ENCODE measurements at regions not wholly inside any gene's neighbourhood (a gene's known extent, or its start where the extent isn't known, plus 50 kb on each side); places are given as distances from the start of the nearest gene placed in this dataset.

DNA sequence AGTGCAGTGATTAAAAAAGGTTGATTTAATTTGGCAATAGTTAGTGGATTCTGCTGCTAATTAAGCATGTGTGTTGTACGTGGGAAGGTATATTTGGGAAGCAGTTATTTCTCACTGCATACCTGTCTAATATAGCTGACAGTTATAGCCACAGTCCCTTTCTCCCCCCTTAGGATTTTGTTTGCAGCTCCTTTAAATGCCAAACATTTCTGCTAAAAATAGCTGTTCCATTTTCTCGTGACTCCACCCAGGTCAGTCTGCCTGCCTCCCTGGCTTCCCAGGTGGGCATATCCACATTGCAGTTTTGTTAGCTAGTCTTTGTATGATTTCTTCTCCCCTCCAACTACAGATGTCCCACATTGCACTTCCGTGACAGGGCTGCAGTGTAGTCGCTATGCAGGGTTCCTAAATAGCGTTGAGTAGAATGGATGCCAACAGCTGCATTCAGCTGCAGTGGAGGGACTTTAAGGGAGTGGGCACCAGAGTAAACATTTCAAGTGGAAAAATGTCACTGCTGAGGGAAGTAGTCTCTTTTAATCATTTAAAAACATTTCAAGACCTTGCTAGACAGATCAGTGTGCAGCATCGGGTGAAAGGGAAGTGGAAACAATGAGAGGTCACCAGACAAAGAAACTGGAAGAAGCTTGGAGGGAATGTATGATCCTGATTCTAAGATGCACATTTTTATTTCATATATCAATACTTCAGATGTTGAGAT is 326.3 kb downstream of the RAPGEF2 start (continued):
- TF ChIP-seq, protein P1, sequence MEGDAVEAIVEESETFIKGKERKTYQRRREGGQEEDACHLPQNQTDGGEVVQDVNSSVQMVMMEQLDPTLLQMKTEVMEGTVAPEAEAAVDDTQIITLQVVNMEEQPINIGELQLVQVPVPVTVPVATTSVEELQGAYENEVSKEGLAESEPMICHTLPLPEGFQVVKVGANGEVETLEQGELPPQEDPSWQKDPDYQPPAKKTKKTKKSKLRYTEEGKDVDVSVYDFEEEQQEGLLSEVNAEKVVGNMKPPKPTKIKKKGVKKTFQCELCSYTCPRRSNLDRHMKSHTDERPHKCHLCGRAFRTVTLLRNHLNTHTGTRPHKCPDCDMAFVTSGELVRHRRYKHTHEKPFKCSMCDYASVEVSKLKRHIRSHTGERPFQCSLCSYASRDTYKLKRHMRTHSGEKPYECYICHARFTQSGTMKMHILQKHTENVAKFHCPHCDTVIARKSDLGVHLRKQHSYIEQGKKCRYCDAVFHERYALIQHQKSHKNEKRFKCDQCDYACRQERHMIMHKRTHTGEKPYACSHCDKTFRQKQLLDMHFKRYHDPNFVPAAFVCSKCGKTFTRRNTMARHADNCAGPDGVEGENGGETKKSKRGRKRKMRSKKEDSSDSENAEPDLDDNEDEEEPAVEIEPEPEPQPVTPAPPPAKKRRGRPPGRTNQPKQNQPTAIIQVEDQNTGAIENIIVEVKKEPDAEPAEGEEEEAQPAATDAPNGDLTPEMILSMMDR (IDR thresholded peaks at IDR 0.05 in 2 of 3, conservative IDR thresholded peaks at IDR 0.05 in 1 of 3; ENCODE audit: borderline replicate concordance in 1 of 3, insufficient read depth in 1 of 3, low read depth in 2 of 3, low read length in 2 of 3): no peak
- TF ChIP-seq SIN3A (IDR thresholded peaks at IDR 0.05; ENCODE audit: low read depth): no peak

DNA sequence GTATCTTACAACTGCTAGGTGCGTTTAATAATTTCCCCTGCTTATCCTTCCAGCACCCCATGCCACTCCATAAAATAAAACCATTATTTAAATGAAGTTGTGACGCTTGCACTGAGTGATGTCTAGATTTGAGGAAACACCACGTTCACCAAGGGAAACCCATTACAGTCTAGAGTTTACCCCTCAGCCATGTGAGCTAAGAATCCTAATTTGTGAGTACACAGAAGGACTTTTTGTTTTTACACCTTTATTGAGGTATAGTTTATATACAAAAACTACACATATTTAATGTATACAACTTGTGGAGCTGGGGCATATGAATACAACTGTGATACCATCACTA is 326.8 kb downstream of the RAPGEF2 start:
- H3K9ac ChIP-seq (ENCODE audit: low read length): no peak overlapping the region
- H4K20me1 ChIP-seq (ENCODE audit: insufficient read depth): no peaks in the 10 kb centered on the region
- H3K79me2 ChIP-seq (ENCODE audit: insufficient read depth, low read length): no peaks in the 10 kb centered on the region
- H3K4me1 ChIP-seq (ENCODE audit: control insufficient read depth in 1 of 2, insufficient read depth in 2 of 2, low read length in 2 of 2): peaks cover 2 to 10% of the 10 kb centered on the region in 2 experiments; a peak in 3 of 4 replicates
- no peak overlapping the region for H2AFZ ChIP-seq (ENCODE audit: low read depth, low read length, poor library complexity, severe bottlenecking)
- ChIA-PET RAD21 (ENCODE audit: low non-redundant PET in 1 of 2, low total read pairs in 2 of 2, uncharacterized antibody in 2 of 2, unreplicated experiment in 2 of 2) (no interaction called here), POLR2A (no interaction called here), CTCF (no interaction called here)
- H3K4me2 ChIP-seq (ENCODE audit: low read length): no peak overlapping the region
- H3K9me3 ChIP-seq (ENCODE audit: control insufficient read depth in 1 of 2, insufficient read depth in 1 of 2, low read depth in 1 of 2, low read length in 2 of 2): no peaks in the 10 kb centered on the region
- DNase-seq (ENCODE audit: low read depth, low spot score) (no peak), ATAC-seq (no peak)
- H3K36me3 ChIP-seq (ENCODE audit: control insufficient read depth in 1 of 2, insufficient read depth in 2 of 2, low read length in 2 of 2): no peaks in the 10 kb centered on the region
- H3K4me3 ChIP-seq (replicated peaks in 1 of 2; ENCODE audit: low read depth in 1 of 2, low read length in 2 of 2): no peak overlapping the region
- intact Hi-C loops (cut with micrococcal nuclease): no loop called here
- no peaks in the 10 kb centered on the region for H3K27me3 ChIP-seq (ENCODE audit: insufficient read depth, low read length)
- no TSS peak for BruUV-seq (replicated peaks)
- no peak for TF ChIP-seq CBX3 (IDR thresholded peaks at IDR 0.05; ENCODE audit: low read depth)
- TF ChIP-seq FOSL1 (IDR thresholded peaks at IDR 0.05; ENCODE audit: low read depth): no peak
- TF ChIP-seq SIN3A (IDR thresholded peaks at IDR 0.05; ENCODE audit: low read depth): no peak
- H3K9me2 ChIP-seq (ENCODE audit: insufficient read depth): no peaks in the 10 kb centered on the region
- H3K27ac ChIP-seq (ENCODE audit: low read depth, low read length): no peak overlapping the region

DNA sequence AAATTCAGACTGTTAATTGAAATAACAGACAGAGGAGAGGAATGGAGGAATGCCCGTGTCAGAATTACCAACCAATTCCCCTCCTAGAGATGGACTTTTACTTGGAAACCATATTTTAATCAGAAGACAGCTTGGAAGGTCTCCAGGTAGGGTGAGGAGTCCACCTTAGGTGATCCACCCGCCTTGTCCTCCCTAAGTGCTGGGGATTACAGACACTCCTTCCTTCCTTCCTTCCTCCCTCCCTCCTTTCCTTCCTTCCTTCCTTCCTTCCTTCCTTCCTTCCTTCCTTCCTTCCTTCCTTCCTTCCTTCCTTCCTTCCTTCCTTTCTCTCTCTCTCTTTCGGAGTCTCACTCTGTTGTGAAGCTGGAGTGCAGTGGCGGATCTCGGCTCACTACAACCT is 328.0 kb downstream of the RAPGEF2 start:
- intact Hi-C loops (cut with micrococcal nuclease): no loop called here
- Histone ChIP-seq H4K20me1 (ENCODE audit: insufficient read depth) (no peaks in the 10 kb centered on the region), H3K9me2 (ENCODE audit: insufficient read depth) (no peaks in the 10 kb centered on the region), H3K36me3 (ENCODE audit: control insufficient read depth in 1 of 2, insufficient read depth in 2 of 2, low read length in 2 of 2) (no peaks in the 10 kb centered on the region), H3K27ac (ENCODE audit: low read depth, low read length) (no peak overlapping the region), H3K79me2 (ENCODE audit: insufficient read depth, low read length) (no peaks in the 10 kb centered on the region), H3K4me3 (replicated peaks in 1 of 2; ENCODE audit: low read depth in 1 of 2, low read length in 2 of 2) (no peak overlapping the region), H3K4me1 (ENCODE audit: control insufficient read depth in 1 of 2, insufficient read depth in 2 of 2, low read length in 2 of 2) (peaks cover 2 to 10% of the 10 kb centered on the region in 2 experiments; a peak in 3 of 4 replicates), H3K27me3 (ENCODE audit: insufficient read depth, low read length) (no peaks in the 10 kb centered on the region), H3K9me3 (ENCODE audit: control insufficient read depth in 1 of 2, insufficient read depth in 1 of 2, low read depth in 1 of 2, low read length in 2 of 2) (no peaks in the 10 kb centered on the region), H3K4me2 (ENCODE audit: low read length) (no peak overlapping the region), H2AFZ (ENCODE audit: low read depth, low read length, poor library complexity, severe bottlenecking) (no peak overlapping the region), H3K9ac (ENCODE audit: low read length) (no peak overlapping the region)
- ChIA-PET POLR2A (no interaction called here), RAD21 (ENCODE audit: low non-redundant PET in 1 of 2, low total read pairs in 2 of 2, uncharacterized antibody in 2 of 2, unreplicated experiment in 2 of 2) (no interaction called here), CTCF (no interaction called here)
- DNase-seq (ENCODE audit: low read depth, low spot score) (no peak), ATAC-seq (no peak)
- TF ChIP-seq RAD21 (IDR thresholded peaks at IDR 0.05; ENCODE audit: low read depth) (no peak), FOSL1 (IDR thresholded peaks at IDR 0.05; ENCODE audit: low read depth) (no peak), SRF (IDR thresholded peaks at IDR 0.05; ENCODE audit: low read depth) (no peak), EZH2 (IDR thresholded peaks at IDR 0.05) (no peak), YY1 (IDR thresholded peaks at IDR 0.05; ENCODE audit: extremely low read depth, insufficient replicate concordance, low read depth, low read length) (no peak), CEBPB (IDR thresholded peaks at IDR 0.05; ENCODE audit: low read depth) (no peak), SP1 (IDR thresholded peaks at IDR 0.05; ENCODE audit: low read depth) (no peak), POLR2A (IDR thresholded peaks at IDR 0.05; ENCODE audit: borderline replicate concordance, extremely low read depth, insufficient read depth, insufficient read length) (no peak)
- TF ChIP-seq, protein P2, sequence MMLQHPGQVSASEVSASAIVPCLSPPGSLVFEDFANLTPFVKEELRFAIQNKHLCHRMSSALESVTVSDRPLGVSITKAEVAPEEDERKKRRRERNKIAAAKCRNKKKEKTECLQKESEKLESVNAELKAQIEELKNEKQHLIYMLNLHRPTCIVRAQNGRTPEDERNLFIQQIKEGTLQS (IDR thresholded peaks at IDR 0.05): no peak
- TF ChIP-seq, protein P3, sequence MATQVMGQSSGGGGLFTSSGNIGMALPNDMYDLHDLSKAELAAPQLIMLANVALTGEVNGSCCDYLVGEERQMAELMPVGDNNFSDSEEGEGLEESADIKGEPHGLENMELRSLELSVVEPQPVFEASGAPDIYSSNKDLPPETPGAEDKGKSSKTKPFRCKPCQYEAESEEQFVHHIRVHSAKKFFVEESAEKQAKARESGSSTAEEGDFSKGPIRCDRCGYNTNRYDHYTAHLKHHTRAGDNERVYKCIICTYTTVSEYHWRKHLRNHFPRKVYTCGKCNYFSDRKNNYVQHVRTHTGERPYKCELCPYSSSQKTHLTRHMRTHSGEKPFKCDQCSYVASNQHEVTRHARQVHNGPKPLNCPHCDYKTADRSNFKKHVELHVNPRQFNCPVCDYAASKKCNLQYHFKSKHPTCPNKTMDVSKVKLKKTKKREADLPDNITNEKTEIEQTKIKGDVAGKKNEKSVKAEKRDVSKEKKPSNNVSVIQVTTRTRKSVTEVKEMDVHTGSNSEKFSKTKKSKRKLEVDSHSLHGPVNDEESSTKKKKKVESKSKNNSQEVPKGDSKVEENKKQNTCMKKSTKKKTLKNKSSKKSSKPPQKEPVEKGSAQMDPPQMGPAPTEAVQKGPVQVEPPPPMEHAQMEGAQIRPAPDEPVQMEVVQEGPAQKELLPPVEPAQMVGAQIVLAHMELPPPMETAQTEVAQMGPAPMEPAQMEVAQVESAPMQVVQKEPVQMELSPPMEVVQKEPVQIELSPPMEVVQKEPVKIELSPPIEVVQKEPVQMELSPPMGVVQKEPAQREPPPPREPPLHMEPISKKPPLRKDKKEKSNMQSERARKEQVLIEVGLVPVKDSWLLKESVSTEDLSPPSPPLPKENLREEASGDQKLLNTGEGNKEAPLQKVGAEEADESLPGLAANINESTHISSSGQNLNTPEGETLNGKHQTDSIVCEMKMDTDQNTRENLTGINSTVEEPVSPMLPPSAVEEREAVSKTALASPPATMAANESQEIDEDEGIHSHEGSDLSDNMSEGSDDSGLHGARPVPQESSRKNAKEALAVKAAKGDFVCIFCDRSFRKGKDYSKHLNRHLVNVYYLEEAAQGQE (IDR thresholded peaks at IDR 0.05; ENCODE audit: low read depth): no peak
- BruUV-seq (replicated peaks): no TSS peak

All from HCT116 (cell line).